Transverse colon (tissue), 4 donors: ENCODE measurements at regions not wholly inside any gene's neighbourhood (a gene's known extent, or its start where the extent isn't known, plus 50 kb on each side); places are given as distances from the start of the nearest gene placed in this dataset.

Source experiments
- POLR2A ChIP-seq: fragments of 450-650 bp; IDR thresholded peaks from one replicate; pipeline ENCODE4 v1.6.1; 2016; ENCODE audit warnings: antibody characterized with exemption, mild to moderate bottlenecking, moderate library complexity
- POLR2AphosphoS5 ChIP-seq, 3 donors: sonication (generic); formaldehyde crosslinking; IDR thresholded peaks; one replicate each; pipeline ENCODE4 v1.6.1; 2016; ENCODE audit warnings: antibody characterized with exemption in 3 of 3
- TF ChIP-seq, protein P1 (sequence below), 5 experiments: fragments of 200-600 bp in 3 of 5; fragments of 450-650 bp in 2 of 5; sonication (generic) in 3 of 5; IDR thresholded peaks; 1 replicate in 2 of 5; 2 replicates in 3 of 5; pipeline ENCODE4 v1.5.1; 2016 to 2017; ENCODE audit warnings: antibody characterized with exemption in 5 of 5, inconsistent platforms in 3 of 5, mild to moderate bottlenecking in 2 of 5, moderate library complexity in 1 of 5

DNA sequence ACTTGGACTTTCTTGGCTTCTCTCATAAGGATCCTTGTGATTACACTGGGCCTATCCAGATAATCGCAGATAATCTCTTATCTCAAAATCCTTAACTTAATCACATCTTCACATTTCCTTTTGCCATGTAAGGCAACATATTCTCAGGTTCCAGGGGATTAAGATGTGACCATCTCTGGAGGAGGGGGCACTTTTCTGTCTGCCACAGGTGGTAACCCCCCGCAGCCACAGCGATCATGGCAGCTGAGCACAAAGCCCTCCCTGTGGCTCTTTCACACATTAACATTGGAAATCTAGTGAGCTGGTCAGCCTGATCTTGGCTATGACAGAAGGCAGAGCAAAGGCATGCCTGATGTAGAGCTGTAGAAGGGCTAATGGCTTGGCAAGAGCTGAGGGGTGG is 69.1 kb upstream of the CD82 start:
- TF ChIP-seq, protein P1, sequence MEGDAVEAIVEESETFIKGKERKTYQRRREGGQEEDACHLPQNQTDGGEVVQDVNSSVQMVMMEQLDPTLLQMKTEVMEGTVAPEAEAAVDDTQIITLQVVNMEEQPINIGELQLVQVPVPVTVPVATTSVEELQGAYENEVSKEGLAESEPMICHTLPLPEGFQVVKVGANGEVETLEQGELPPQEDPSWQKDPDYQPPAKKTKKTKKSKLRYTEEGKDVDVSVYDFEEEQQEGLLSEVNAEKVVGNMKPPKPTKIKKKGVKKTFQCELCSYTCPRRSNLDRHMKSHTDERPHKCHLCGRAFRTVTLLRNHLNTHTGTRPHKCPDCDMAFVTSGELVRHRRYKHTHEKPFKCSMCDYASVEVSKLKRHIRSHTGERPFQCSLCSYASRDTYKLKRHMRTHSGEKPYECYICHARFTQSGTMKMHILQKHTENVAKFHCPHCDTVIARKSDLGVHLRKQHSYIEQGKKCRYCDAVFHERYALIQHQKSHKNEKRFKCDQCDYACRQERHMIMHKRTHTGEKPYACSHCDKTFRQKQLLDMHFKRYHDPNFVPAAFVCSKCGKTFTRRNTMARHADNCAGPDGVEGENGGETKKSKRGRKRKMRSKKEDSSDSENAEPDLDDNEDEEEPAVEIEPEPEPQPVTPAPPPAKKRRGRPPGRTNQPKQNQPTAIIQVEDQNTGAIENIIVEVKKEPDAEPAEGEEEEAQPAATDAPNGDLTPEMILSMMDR (IDR thresholded peaks at IDR 0.05) = no peak
- TF ChIP-seq POLR2A (no peak), POLR2AphosphoS5 (IDR thresholded peaks at IDR 0.05) (no peak)
